Spleen (tissue), 11 donors: ENCODE measurements at regions not wholly inside any gene's neighbourhood (a gene's known extent, or its start where the extent isn't known, plus 50 kb on each side); places are given as distances from the start of the nearest gene placed in this dataset.

ENCODE experiments used
- DNase-seq: peaks from one replicate; pipeline ENCODE4 v3.0.0-alpha.2; 2020
- H3K27ac ChIP-seq, 8 donors: fragments of 200-600 bp; sonication (generic) in 7 of 8; 1 replicate in 4 of 8; 2 replicates in 4 of 8; pipeline versions ENCODE4 v1.5.0 to v1.8.0; 2016 to 2021; ENCODE audit warnings: inconsistent platforms in 4 of 8, mild to moderate bottlenecking in 4 of 8, moderate library complexity in 1 of 8
- H3K27me3 ChIP-seq, 7 donors: fragments of 200-600 bp; sonication (generic) in 6 of 7; replicated peaks in 1 of 7; 1 replicate in 4 of 7; 2 replicates in 3 of 7; pipeline versions ENCODE4 v1.5.0 to v1.8.0; 2016 to 2021; ENCODE audit warnings: inconsistent platforms in 3 of 7, mild to moderate bottlenecking in 1 of 7
- H3K36me3 ChIP-seq, 6 donors: fragments of 200-600 bp; sonication (generic) in 5 of 6; 1 replicate in 4 of 6; 2 replicates in 2 of 6; pipeline versions ENCODE4 v1.5.0 to v1.8.0; 2016 to 2021; ENCODE audit warnings: inconsistent platforms in 2 of 6
- H3K4me1 ChIP-seq, 6 donors: fragments of 200-600 bp; sonication (generic) in 5 of 6; 1 replicate in 3 of 6; 2 replicates in 3 of 6; pipeline versions ENCODE4 v1.5.0 to v1.8.0; 2016 to 2021; ENCODE audit warnings: inconsistent platforms in 3 of 6
- H3K4me3 ChIP-seq, 8 donors: fragments of 200-600 bp; sonication (generic) in 7 of 8; 1 replicate in 4 of 8; 2 replicates in 4 of 8; pipeline versions ENCODE4 v1.5.0 to v1.8.0; 2016 to 2021; ENCODE audit warnings: inconsistent platforms in 4 of 8, mild to moderate bottlenecking in 4 of 8, moderate library complexity in 2 of 8
- H3K9me3 ChIP-seq, 8 donors: fragments of 200-600 bp; sonication (generic) in 7 of 8; 1 replicate in 4 of 8; 2 replicates in 4 of 8; pipeline versions ENCODE4 v1.5.0 to v1.8.0; 2016 to 2021; ENCODE audit warnings: inconsistent platforms in 4 of 8
- POLR2A ChIP-seq, 3 donors: fragments of 450-650 bp; IDR thresholded peaks; one replicate each; pipeline ENCODE4 v1.5.1; 2017; ENCODE audit warnings: antibody characterized with exemption in 3 of 3, mild to moderate bottlenecking in 1 of 3
- POLR2AphosphoS5 ChIP-seq, 3 donors: sonication (generic); formaldehyde crosslinking; IDR thresholded peaks; one replicate each; pipeline ENCODE4 v1.5.1; 2017; ENCODE audit warnings: antibody characterized with exemption in 3 of 3
- WGBS, 5 donors: extraction: QIAGEN DNeasy Blood & Tissue Kit in 3 of 5; methylation state at CpG; one replicate each; pipeline versions ENCODE4 v1.1.5 to v1.1.7; 2013 to 2018; 5-methylcytosine and 5-hydroxymethylcytosine counted together
- intact Hi-C: fragments of 100-400 bp; cut with DNase I; formaldehyde crosslinking; loops from one replicate; pipeline ENCODE4 v1.15.0; 2023; ENCODE audit warnings: low total_unique reads
- TF ChIP-seq, protein P1 (sequence below), 11 experiments: fragments of 200-600 bp in 7 of 11; fragments of 450-650 bp in 4 of 11; sonication (generic) in 4 of 11; IDR thresholded peaks in 8 of 11; conservative IDR thresholded peaks in 3 of 11; 1 replicate in 7 of 11; 2 replicates in 4 of 11; pipeline versions ENCODE4 v1.4.0 to v1.8.0; 2016 to 2021; ENCODE audit warnings: antibody characterized with exemption in 11 of 11, inconsistent platforms in 4 of 11, mild to moderate bottlenecking in 1 of 11
- donor health status: healthy with polysubstance abuse.
- donor health status: DM: no; HTN: no; CAD: no; lungs with moderate emphysema.
- donor health status: DM: no; HTN: no; CAD: no.
- donor health status: Bipolar disorder and iron deficiency.
- donor health status: healthy.
- donor health status: DM: no; HTN: no; CAD: no.
- donor health status: DM: yes; HTN: yes; CAD: no.

DNA sequence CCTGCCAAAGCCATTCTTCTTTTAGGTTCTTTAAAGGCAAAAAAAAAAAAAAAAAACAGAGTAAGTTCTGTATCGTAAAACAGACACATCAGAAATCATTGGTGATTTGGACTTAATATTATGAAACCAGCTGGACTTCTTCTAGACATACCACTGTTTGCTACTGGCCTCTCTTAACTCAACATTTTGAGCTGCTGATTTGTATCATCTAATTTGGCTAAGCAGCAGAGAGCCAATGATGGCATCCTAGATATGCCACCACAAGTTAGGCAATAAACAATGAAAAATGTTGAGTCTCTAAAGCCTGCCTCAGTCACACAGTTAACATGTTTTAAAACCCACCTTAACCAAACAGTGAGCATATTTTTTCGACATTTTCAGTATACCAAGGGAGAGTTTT lies 1034.3 kb upstream of the NXPH2 start:
- 64 to 86% (median 73%) methylated on average over 2 of the region's 2 CpGs for WGBS, 5 donors
- no peak overlapping the region for H3K27ac ChIP-seq
- intact Hi-C loops = no loop called here

GRCh38 chr2:139813340-139813739 lies 1033.2 kb upstream of the NXPH2 start:
- Histone ChIP-seq H3K36me3 (no peaks in the 10 kb centered on the region), H3K4me1 (no peaks in the 10 kb centered on the region), H3K9me3 (peaks cover 0 to under 1% (median 0%) of the 10 kb centered on the region in 8 donors), H3K27me3 (no peaks in the 10 kb centered on the region), H3K27ac (no peak overlapping the region), H3K4me3 (no peak overlapping the region)
- TF ChIP-seq POLR2AphosphoS5 (IDR thresholded peaks at IDR 0.05) (no peak), POLR2A (IDR thresholded peaks at IDR 0.05) (no peak)
- TF ChIP-seq, protein P1, sequence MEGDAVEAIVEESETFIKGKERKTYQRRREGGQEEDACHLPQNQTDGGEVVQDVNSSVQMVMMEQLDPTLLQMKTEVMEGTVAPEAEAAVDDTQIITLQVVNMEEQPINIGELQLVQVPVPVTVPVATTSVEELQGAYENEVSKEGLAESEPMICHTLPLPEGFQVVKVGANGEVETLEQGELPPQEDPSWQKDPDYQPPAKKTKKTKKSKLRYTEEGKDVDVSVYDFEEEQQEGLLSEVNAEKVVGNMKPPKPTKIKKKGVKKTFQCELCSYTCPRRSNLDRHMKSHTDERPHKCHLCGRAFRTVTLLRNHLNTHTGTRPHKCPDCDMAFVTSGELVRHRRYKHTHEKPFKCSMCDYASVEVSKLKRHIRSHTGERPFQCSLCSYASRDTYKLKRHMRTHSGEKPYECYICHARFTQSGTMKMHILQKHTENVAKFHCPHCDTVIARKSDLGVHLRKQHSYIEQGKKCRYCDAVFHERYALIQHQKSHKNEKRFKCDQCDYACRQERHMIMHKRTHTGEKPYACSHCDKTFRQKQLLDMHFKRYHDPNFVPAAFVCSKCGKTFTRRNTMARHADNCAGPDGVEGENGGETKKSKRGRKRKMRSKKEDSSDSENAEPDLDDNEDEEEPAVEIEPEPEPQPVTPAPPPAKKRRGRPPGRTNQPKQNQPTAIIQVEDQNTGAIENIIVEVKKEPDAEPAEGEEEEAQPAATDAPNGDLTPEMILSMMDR (IDR thresholded peaks at IDR 0.05 in 8 of 11, conservative IDR thresholded peaks at IDR 0.05 in 3 of 11) = no peak
- DNase-seq = no peak
- 71 to 89% (median 74%) methylated on average over 2 of the region's 2 CpGs for WGBS, 5 donors
- intact Hi-C loops = no loop called here

More for the DNA sequence above, 1034.3 kb upstream of the NXPH2 start:
- H3K36me3 ChIP-seq = no peaks in the 10 kb centered on the region
- H3K4me1 ChIP-seq = no peaks in the 10 kb centered on the region
- H3K9me3 ChIP-seq = peaks cover 0 to 5% (median 0%) of the 10 kb centered on the region in 8 donors
- TF ChIP-seq, protein P1 (IDR thresholded peaks at IDR 0.05 in 8 of 11, conservative IDR thresholded peaks at IDR 0.05 in 3 of 11) = no peak
- TF ChIP-seq POLR2A (IDR thresholded peaks at IDR 0.05) (no peak), POLR2AphosphoS5 (IDR thresholded peaks at IDR 0.05) (no peak)
- no peak overlapping the region for H3K4me3 ChIP-seq
- DNase-seq = no peak
- no peaks in the 10 kb centered on the region for H3K27me3 ChIP-seq

DNA sequence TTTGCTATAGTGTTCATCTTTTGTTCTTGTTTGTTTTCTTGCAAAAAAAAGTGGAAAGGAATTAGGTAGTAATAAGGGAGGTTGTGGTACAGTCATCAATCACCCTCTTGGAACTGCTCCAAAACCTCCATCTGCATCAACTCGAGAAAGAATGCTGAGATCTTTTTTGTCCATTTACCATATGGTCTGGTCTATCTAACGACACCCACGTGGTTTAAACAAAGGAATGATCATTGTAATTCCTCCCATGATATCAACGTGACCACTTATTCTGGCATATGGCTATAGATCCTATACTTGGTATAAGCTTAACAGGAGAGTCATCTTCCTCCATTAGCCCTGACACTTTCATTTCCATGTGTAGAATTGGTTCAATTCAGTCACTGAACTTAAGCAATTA lies 1025.3 kb upstream of the NXPH2 start:
- no peaks in the 10 kb centered on the region for H3K36me3 ChIP-seq
- 49 to 63% (median 50%) methylated on average over 4 of the region's 4 CpGs for WGBS, 5 donors
- DNase-seq = no peak
- no peak overlapping the region for H3K27ac ChIP-seq
- H3K4me1 ChIP-seq = no peaks in the 10 kb centered on the region
- H3K27me3 ChIP-seq = no peaks in the 10 kb centered on the region
- no peak overlapping the region for H3K4me3 ChIP-seq
- H3K9me3 ChIP-seq = peaks cover 0 to 5% (median 0%) of the 10 kb centered on the region in 8 donors
- intact Hi-C loops = no loop called here
- TF ChIP-seq POLR2A (IDR thresholded peaks at IDR 0.05) (no peak), POLR2AphosphoS5 (IDR thresholded peaks at IDR 0.05) (no peak)
- TF ChIP-seq, protein P1 (IDR thresholded peaks at IDR 0.05 in 8 of 11, conservative IDR thresholded peaks at IDR 0.05 in 3 of 11) = no peak

- no peak for DNase-seq
- peaks cover 0 to 5% (median 0%) of the 10 kb centered on the region in 8 donors for H3K9me3 ChIP-seq
These were observed 1018.2 kb upstream of the NXPH2 start for GRCh38 chr2:139798391-139798790.

More at GRCh38 chr2:139798391-139798790, 1018.2 kb upstream of the NXPH2 start:
- 10 to 22% (median 20%) methylated on average over 2 of the region's 2 CpGs for whole genome bisulfite sequencing, 5 donors
- Histone ChIP-seq H3K27ac (no peak overlapping the region), H3K36me3 (no peaks in the 10 kb centered on the region), H3K4me1 (no peaks in the 10 kb centered on the region), H3K27me3 (no peaks in the 10 kb centered on the region), H3K4me3 (no peak overlapping the region)
- intact Hi-C loops = no loop called here
- TF ChIP-seq, protein P1 (IDR thresholded peaks at IDR 0.05 in 8 of 11, conservative IDR thresholded peaks at IDR 0.05 in 3 of 11) = no peak
- no peak for TF ChIP-seq POLR2AphosphoS5 (IDR thresholded peaks at IDR 0.05)
- no peak for TF ChIP-seq POLR2A (IDR thresholded peaks at IDR 0.05)
